Dermis blood vessel endothelial cell (primary cell): ENCODE measurements at regions not wholly inside any gene's neighbourhood (a gene's known extent, or its start where the extent isn't known, plus 50 kb on each side); places are given as distances from the start of the nearest gene placed in this dataset.
A peak's percentile ranks its signal among the peaks of the same experiment; 100 is the strongest.
"Not testable (repeated sequence)": the region's sequence is repeated elsewhere in the genome, so short reads cannot be mapped to it uniquely, and the experiment has no call there.

Experiments used
- DNase-seq: peaks from one replicate; pipeline ENCODE4 v3.0.0; 2010

DNA sequence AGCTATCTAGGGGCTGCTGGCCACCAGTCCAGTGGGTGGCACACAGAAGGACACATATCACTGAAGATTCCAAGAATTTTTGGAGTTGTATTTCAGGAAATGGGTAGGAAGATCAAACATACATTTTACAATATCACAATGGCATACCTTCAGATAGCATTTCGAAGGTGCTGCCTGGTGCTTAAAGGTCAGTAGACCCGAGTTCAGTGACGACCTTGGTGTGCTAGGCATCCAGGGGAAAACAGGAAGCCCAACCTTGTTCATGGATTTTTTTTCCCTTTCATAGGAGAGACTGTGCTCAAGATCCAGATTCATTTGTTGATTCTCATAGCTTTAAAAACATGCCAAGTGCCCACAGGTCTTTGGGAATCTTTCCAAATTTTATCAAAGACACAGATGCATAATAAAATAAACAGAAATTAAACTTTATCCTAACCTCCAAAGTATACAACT, 51.0 kb upstream of the RCBTB2 start:
- peak; percentile 51 for DNase-seq

DNA sequence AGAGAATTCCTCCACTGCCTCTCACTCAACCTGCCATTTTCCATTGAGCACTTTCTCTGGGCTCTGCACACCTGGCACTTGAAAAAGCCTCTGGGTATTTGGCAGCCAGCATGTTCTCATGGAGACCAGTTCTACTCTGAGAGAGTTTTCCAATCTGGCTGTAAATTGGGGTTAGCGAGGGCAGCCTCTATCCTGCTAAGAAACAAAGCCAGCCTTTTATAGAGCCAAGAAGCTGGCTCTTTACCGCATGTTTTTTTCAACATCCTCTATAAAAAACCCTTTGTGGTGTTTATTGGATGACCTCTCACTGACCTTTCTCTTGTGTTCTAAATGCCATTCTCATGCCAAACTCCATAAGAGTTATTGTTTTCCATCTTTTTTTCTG, 52.6 kb upstream of the RCBTB2 start:
- DNase-seq: peak; percentile 95

DNA sequence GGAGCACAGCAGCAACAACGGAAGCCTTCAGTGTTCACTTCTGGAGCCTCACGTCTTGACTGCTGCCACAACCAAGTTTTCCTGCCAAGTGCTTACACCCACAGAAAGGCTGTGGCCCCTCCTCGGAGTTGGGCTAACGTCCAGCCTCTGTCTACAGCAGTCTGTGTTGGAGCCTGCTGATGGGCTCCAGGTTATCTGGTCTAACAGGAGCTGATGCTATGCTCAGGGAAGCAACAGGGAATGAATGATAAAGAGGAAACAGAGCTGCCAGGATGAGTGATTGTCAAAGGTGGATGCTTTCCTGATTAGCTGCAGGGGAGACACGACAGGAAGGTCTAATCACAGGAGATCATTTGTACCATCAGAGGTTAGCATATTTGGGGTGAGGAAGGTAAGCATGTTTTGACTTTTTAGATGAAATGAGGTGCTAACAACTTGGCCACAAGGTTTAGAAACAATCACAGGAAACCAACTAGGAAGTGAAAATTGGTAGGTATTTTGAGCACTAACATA, 53.8 kb upstream of the RCBTB2 start:
- DNase-seq: peak; percentile 72

DNA sequence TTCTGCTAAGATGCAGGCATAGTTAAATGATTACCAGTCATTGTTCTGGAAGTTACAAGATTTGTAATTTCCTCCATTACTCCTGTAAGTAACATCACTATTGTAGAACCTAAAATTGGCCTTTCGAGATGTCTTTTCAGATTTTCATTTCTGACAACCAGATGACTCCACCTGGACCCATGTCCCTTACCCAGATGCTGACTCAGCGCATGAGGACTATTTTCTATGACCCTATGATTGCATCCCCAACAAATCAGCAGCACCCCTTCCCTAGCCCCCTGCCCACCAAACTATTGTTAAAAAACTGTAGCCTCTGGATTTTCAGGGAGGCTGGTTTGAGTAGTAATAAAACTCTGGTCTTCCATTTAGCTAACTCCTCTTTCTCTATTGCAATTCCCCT, 55.2 kb upstream of the RCBTB2 start:
- DNase-seq: no peak

DNA sequence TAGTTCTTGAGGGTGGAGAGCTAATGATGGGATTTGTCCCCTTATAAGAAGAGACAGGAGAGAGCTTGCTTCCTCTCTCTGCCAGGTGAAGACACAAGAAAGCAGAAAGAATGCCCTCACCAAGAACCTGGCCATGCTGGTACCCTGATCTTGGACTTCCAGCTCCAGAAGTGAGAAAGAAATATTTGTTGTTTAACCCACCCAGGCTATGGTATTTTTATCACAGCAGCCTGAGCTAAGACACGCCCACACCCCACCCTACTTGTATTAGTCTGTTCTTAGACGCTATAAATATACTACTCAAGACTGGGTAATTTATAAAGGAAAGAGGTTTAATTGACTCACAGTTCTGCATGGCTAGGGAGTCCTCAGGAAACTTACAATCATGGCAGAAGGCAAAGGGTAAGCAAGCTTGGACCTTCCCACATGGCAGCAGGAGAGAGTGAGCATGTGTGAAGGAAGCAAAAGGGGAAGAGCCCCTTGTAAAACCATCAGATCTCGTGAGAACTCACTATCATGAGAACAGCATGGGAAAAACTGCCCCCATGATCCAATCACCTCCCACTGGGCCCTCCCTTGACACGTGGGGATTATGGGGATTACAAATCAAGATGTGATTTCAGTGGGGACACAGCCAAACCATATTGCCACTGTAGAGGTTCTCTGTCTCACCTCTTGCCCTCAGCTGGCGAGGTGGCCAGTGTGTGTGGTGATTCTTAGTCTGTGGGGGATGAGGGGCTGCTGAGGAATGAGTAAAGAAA, 57.4 kb upstream of the RCBTB2 start:
- DNase-seq: no peak

DNA sequence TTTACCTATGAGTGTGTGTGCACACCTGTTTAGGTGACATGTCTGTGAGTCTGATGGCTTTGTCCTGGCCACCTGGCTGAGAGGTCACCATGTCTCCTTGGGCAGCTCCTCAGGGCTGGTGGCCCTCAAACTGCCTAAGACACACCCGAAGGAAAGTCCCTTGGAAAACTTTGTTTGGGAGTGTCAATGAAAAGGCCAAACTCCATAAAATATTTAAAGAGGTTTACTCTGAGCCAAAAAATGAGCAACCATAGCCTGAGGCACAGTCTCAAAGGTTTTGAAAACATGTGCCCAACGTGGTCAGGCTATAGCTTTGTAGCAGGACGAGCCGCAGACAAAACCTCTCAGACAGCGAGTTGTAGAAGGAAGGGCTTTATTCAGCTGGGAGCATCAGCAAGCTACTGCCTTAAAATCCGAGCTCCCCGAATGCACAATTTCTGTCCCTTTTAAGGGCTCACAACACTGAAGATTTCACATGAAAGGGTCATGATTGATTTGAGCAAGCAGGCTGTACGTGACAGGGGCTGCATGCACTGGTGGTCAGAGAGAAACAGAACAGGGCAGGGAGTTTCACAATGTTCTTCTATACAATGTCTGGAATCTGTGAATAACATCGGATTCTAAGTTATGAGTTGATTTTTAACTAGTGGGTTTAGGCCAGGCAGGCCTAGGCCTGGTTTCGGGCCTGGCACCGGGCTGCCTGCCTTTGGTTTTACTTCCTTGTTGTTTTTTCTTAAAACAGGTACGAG, 58.4 kb upstream of the RCBTB2 start:
- DNase-seq: not testable (repeated sequence)

DNA sequence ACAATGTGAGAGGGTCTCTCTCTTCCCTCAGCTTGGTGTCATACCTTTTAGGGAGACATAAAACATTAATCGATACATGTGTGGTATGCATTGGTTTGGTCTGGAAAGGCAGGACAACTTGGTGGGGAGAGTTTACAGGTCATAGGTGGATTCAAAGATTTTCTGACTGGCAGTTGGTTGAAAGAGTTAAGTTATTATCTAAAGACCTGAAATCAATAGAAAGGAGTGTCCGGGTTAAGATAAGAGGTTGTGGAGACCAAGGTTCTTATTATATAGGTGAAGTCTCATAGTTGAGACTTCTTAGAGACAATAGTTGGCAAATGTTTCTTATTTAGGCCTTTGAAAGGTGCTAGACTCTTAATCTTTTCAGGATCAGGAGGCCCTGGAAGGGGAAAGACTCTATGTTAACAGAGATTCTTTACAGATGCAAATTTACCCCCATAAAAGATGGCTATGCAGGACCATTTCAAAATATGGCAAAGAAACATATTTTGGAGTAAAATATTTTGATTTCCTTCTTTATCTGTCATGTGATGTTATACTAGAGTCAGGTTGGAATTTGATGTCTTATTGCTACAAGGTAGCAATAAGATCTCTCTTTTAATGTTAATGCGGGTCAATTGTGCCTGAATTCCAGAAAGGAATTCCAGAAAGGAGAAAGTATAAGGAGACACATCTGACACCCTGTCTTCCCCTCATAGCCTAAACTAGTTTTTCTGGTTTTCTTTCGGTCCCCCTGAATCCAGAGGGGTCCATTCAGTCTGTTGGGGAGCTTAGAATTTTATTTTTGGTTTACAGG, 59.2 kb upstream of the RCBTB2 start:
- no peak for DNase-seq

DNA sequence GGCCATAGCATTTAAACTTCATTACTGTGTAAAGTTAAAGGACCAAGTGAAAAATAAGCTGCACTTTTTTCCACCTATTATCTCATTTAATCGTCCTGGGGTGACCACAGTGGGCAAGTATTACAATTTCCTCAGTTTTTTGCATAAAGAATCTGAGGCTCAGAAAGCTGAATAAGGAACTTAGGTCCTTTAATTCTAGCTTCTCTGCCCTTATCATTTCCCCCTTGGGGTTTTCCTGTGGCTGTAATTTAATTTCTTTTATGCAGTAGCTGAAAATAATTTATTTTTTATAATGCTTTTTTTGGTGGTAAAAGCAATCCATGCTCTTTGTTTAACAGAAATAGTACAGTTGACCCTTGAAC, 59.8 kb upstream of the RCBTB2 start:
- no peak for DNase-seq

DNA sequence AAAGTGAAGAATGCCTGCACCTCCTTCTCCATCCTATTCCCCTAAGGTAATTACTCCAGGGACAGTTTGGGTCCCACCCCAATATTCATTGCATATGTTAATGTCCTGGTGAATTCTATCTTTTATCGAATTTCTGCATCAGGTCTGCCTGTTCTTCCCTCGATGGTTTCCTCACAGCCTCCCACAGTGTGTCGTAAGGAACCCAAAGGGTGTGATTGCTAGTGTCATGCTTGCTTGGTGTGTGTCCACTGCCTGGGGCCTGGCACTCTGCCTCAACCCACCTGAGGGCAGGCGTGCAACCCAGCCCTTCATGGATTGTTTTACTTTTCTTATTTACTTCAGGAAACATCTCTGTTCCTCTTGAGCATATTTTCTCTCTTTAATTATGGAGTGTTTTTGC, 60.2 kb upstream of the CYSLTR2 start:
- no peak for DNase-seq

DNA sequence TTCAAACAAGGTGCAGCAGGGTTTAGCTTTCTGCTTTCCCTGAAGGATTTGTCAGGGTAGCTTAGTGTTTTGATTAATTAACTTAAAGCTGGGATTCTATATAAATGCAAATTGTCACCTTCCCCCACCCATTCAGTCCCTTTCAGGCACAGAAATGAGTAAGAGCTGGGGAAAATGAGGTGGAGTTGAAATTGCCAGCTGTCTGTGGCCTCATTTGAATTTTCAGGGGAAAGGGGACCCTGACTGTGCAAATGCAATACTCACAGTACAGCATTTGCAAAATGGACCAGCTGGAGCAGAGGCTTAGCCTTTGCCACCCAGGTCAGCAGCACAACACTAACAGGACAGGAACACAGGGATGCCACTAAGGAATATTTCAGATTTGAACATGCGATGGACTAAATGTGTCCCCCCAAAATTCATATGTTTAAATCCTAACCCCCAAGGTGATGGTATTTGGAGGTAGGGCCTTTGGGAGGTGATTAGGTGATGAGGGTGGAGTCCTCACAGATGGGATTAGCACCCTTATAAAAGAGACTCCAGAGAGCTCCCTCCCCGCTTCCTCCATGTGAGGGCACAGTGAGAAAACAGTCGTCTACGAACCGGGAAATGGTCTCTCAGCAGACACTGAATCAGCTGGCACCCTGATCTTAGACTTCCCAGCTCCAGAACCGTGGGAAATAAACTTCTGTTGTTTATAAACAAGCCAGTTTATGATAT, 59.5 kb upstream of the CYSLTR2 start:
- DNase-seq: no peak

DNA sequence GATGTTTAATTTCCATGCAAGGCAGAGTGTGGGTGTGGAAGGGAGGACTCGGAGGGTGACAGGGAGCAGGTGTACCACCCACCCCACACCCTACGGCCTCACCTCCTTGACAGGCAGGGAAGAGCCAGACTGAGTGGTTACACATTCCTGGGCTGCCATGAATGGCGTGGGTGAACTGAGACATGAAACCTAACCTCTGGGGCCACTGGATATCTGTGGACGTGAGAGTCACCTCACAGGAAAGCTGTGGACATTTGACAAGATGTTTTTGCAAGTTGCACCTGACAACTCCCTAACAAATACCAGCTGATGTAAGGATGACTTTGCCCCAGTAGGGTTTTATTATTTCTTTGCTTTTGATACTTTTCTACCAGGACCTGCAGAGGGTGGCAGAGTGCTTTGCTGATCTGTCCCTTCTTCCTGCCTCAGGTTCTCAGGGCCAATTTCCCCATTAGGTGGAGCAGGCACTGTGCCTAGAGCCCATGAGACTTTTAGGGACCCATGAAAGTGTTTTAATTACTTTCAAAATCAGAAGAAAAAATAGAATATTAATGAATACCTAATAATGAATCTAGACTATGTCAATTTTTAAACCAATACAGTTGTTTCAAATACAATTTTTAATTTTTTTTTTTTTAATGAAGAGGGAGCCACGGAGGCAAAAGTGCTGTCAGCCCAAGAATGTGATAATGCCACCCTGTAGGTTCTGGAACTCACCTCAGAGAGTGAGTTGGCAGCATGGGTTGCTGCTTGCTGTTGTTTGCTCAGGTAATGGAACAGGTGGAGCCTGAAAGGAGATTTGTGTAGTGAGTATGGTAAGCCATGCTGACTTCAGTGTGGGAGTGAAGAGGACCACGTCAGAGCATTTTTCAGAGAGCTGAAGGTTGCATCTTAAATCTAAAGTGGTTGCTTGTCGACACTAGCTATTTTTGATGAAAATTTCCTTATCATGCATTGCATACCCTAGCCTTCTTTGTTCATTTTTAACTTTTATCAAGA, 58.0 kb upstream of the CYSLTR2 start:
- peak; percentile 84 for DNase-seq

DNA sequence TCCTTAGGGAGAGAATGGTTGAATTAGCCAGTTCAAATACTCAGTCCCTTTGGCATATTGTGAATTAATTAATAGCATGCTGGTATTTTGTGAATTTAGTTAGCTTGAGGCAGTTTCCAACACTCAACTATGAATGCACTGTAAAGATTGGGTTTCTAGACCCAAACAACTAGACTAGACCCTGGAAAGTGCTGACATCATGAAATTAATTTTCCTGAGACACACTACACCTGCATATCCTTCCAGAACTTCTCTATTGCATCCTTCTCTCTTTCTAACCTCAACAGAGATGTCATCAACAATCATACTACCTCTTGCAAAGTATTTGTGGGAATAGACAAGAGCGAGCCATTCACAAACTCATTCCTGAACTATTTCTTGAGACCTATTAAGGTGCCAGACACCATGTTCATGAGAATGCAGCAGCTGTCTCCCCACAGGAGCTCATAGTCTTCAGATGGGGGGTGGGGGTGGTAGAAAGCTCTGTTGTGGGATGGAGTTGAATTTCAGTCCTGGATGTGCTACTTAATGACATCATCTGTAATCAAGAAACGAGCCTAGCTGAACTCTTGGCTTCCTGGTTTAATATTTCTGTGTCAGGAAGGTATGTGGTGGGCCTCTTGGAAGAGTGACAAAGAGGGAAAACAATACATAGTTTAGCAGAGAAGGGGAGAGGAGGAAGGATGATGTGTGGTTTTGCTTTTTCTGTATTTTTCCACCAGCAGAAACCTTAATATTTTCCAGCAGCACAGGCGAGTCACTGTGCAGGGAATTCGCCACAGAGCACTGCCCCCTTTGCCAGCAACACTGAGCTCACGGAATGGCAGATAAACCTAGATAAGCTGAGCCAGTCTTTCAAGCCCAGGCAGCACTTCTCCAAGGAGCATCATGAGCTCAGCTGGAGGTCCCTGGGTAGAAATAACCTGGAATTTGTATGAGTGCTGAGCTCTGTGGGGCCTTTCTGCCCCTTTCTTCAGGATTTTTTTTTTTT, 53.1 kb upstream of the CYSLTR2 start:
- DNase-seq: peak; percentile 82

DNA sequence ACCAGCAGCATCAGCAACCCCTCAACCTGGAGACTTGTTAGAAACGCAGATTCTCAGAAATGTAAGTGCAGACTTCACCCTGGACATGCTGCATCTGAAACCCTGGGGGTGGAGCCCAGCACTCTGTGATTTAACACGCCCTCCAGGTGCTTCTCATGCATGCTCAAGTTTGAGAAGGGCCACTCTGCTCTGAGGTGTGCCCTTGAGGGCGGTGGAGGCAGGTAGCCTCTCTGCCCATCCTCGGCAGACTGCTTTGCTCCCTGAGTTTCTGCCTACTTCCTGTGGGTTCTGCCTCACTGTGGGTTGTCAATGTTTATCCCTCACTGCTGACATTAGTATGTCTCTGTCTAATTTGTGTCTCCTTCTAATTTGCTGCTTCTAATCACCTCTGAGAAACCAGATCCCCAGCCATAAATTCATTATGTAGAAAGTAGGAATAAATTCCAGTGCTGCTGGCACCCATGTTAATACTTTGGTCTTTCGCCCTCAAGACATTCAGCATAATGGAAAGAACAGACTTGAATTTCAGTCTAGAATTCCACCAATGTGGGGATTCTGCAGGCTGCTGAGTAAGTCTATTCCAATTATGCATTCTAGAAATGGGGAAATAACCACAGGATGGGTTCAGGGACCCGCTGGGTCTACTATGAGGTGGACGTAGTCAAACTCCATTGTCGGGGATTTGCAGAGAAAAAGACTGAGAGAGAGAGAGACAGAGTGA, 51.3 kb upstream of the CYSLTR2 start:
- DNase-seq: no peak

DNA sequence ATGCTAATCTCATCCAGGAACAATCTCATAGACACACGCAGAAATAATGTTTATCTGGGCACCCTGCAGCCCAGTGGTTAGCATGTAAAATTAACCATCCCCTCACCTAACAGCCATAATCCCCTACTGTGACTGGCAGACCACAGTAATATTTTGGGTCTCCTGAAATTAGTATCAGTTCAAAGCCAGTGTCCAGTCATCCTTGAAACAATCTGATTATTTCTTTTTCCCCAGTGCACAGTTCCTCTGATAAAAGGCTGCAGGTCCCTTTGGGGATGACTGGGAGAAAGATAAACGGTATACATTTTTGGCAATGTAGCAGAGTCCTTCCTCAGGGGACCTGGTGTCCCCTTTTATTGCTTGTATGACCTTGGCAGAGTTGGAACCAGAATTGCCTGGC, 50.4 kb upstream of the CYSLTR2 start:
- DNase-seq: no peak
